ENCODE measurements at regions not wholly inside any gene's neighbourhood (a gene's known extent, or its start where the extent isn't known, plus 50 kb on each side); places are given as distances from the start of the nearest gene placed in this dataset.

- no peak for TF ChIP-seq EZH2 (IDR thresholded peaks at IDR 0.05; ENCODE audit: low read length, unreplicated experiment)
- TF ChIP-seq CTCF (conservative IDR thresholded peaks at IDR 0.05; ENCODE audit: low read depth, low read length), result no peak
Observed at GRCh38 chr13:31408927-31409326, 209.2 kb downstream of the B3GLCT start.
